Neutrophil (primary cell): ENCODE measurements at regions not wholly inside any gene's neighbourhood (a gene's known extent, or its start where the extent isn't known, plus 50 kb on each side); places are given as distances from the start of the nearest gene placed in this dataset.

Experiments used
- H3K27ac ChIP-seq: fragments of 200-600 bp; sonication (generic); 2 replicates; pipeline ENCODE4 v1.5.1; 2016; ENCODE audit warnings: mild to moderate bottlenecking, moderate library complexity
- H3K27me3 ChIP-seq: fragments of 200-600 bp; sonication (generic); 2 replicates; pipeline ENCODE4 v1.6.0; 2016; ENCODE audit warnings: mild to moderate bottlenecking
- H3K36me3 ChIP-seq: fragments of 200-600 bp; sonication (generic); 2 replicates; pipeline ENCODE4 v1.5.1; 2017
- H3K4me1 ChIP-seq, 2 experiments: fragments of 200-600 bp in 1 of 2; sonication (generic) in 1 of 2; 1 replicate in 1 of 2; 2 replicates in 1 of 2; pipeline versions ENCODE4 v1.5.1 to v1.6.1; 2013 to 2016; ENCODE audit warnings: low read depth in 1 of 2, low read length in 1 of 2, mild to moderate bottlenecking in 1 of 2, moderate library complexity in 1 of 2; ENCODE audit not compliant: control insufficient read depth in 1 of 2, insufficient read depth in 1 of 2
- H3K4me3 ChIP-seq, 2 experiments: fragments of 200-600 bp in 1 of 2; sonication (generic) in 1 of 2; 1 replicate in 1 of 2; 2 replicates in 1 of 2; pipeline ENCODE4 v1.5.1; 2013 to 2016; ENCODE audit warnings: low read depth in 1 of 2, low read length in 1 of 2, mild to moderate bottlenecking in 1 of 2, moderate library complexity in 1 of 2
- H3K9me3 ChIP-seq: fragments of 200-600 bp; sonication (generic); 2 replicates; pipeline ENCODE4 v1.5.1; 2016
- CTCF ChIP-seq: fragments of 200-600 bp; sonication (generic); IDR thresholded peaks from 2 replicates; pipeline ENCODE4 v1.5.1; 2016; ENCODE audit warnings: antibody characterized with exemption

- Histone ChIP-seq H3K27me3 (peaks cover 82% of the 10 kb centered on the region), H3K9me3 (no peaks in the 10 kb centered on the region), H3K27ac (no peak overlapping the region), H3K4me1 (no peaks in the 10 kb centered on the region), H3K36me3 (no peaks in the 10 kb centered on the region), H3K4me3 (no peak overlapping the region)
- TF ChIP-seq CTCF, result no peak
Observed at GRCh38 chr10:6721964-6722615, 142.0 kb upstream of the PRKCQ start.

GRCh38 chr10:6721480-6721879 is 141.4 kb upstream of the PRKCQ start:
- no peaks in the 10 kb centered on the region for H3K9me3 ChIP-seq
- H3K27me3 ChIP-seq, result peaks cover 82% of the 10 kb centered on the region
- no peak for TF ChIP-seq CTCF
- no peak overlapping the region for H3K27ac ChIP-seq
- no peak overlapping the region for H3K4me3 ChIP-seq
- no peaks in the 10 kb centered on the region for H3K4me1 ChIP-seq
- no peaks in the 10 kb centered on the region for H3K36me3 ChIP-seq

GRCh38 chr10:6719561-6719960 is 139.5 kb upstream of the PRKCQ start:
- Histone ChIP-seq H3K4me3 (no peak overlapping the region), H3K4me1 (no peaks in the 10 kb centered on the region), H3K9me3 (no peaks in the 10 kb centered on the region), H3K27me3 (peaks cover 72% of the 10 kb centered on the region), H3K36me3 (no peaks in the 10 kb centered on the region), H3K27ac (no peak overlapping the region)
- no peak for TF ChIP-seq CTCF

- no peak overlapping the region for H3K4me3 ChIP-seq
- no peaks in the 10 kb centered on the region for H3K4me1 ChIP-seq
- no peaks in the 10 kb centered on the region for H3K9me3 ChIP-seq
- no peaks in the 10 kb centered on the region for H3K36me3 ChIP-seq
- no peak for TF ChIP-seq CTCF
- peaks cover 74% of the 10 kb centered on the region for H3K27me3 ChIP-seq
- H3K27ac ChIP-seq, result no peak overlapping the region
Observed at GRCh38 chr10:6718550-6718949, 138.5 kb upstream of the PRKCQ start.

GRCh38 chr10:6716516-6716915 is 136.4 kb upstream of the PRKCQ start:
- H3K9me3 ChIP-seq, result no peaks in the 10 kb centered on the region
- no peaks in the 10 kb centered on the region for H3K4me1 ChIP-seq
- peaks cover 75% of the 10 kb centered on the region for H3K27me3 ChIP-seq
- no peak for TF ChIP-seq CTCF
- H3K4me3 ChIP-seq, result no peak overlapping the region
- no peaks in the 10 kb centered on the region for H3K36me3 ChIP-seq
- H3K27ac ChIP-seq, result no peak overlapping the region
